NCI-H1105 treated with DMSO at 0.1 percent for 48 hours (cell line): ENCODE measurements at regions not wholly inside any gene's neighbourhood (a gene's known extent, or its start where the extent isn't known, plus 50 kb on each side); places are given as distances from the start of the nearest gene placed in this dataset.
"Not testable (repeated sequence)": the region's sequence is repeated elsewhere in the genome, so short reads cannot be mapped to it uniquely, and the experiment has no call there.

ENCODE experiments used
- DNase-seq: peaks from one replicate; lab custom pipeline; 2025; lab: John Stamatoyannopoulos, UW

GRCh38 chr12:115398311-115398781 lies 714.4 kb upstream of the TBX3 start:
- no peak for DNase-seq

- DNase-seq = no peak
These were observed 712.6 kb upstream of the TBX3 start for GRCh38 chr12:115396567-115396966.

- DNase-seq = peak; percentile 24
These were observed 710.7 kb upstream of the TBX3 start for GRCh38 chr12:115394496-115395220.

- no peak for DNase-seq
These were observed 704.2 kb upstream of the TBX3 start for GRCh38 chr12:115388139-115388538.

- no peak for DNase-seq
These were observed 703.5 kb upstream of the TBX3 start for GRCh38 chr12:115387467-115387901.

- no peak for DNase-seq
These were observed 703.0 kb upstream of the TBX3 start for GRCh38 chr12:115386946-115387345.

- DNase-seq = no peak
These were observed 701.2 kb upstream of the TBX3 start for GRCh38 chr12:115385141-115385540.

GRCh38 chr12:115384391-115384790 lies 700.4 kb upstream of the TBX3 start:
- no peak for DNase-seq

GRCh38 chr12:115383668-115384067 lies 699.7 kb upstream of the TBX3 start:
- DNase-seq = peak; percentile 7

GRCh38 chr12:115382681-115383080 lies 698.7 kb upstream of the TBX3 start:
- no peak for DNase-seq

GRCh38 chr12:115380546-115381120 lies 696.7 kb upstream of the TBX3 start:
- DNase-seq = no peak

- peak; percentile 48 for DNase-seq
These were observed 694.3 kb upstream of the TBX3 start for GRCh38 chr12:115378291-115378690.

GRCh38 chr12:115377779-115378178 lies 693.8 kb upstream of the TBX3 start:
- DNase-seq = no peak

- DNase-seq = no peak
These were observed 693.3 kb upstream of the TBX3 start for GRCh38 chr12:115377230-115377629.

- DNase-seq = no peak
These were observed 691.4 kb upstream of the TBX3 start for GRCh38 chr12:115375186-115375991.

GRCh38 chr12:115374480-115375185 lies 690.7 kb upstream of the TBX3 start:
- no peak for DNase-seq

- DNase-seq = no peak
These were observed 687.7 kb upstream of the TBX3 start for GRCh38 chr12:115371711-115372110.

- DNase-seq = no peak
These were observed 686.7 kb upstream of the TBX3 start for GRCh38 chr12:115370650-115371049.

GRCh38 chr12:115370207-115370606 lies 686.2 kb upstream of the TBX3 start:
- DNase-seq = no peak

GRCh38 chr12:115366277-115366676 lies 682.3 kb upstream of the TBX3 start:
- DNase-seq = not testable (repeated sequence)

- not testable (repeated sequence) for DNase-seq
These were observed 681.8 kb upstream of the TBX3 start for GRCh38 chr12:115365765-115366164.

GRCh38 chr12:115364921-115365320 lies 680.9 kb upstream of the TBX3 start:
- DNase-seq = no peak
